ENCODE measurements at regions not wholly inside any gene's neighbourhood (a gene's known extent, or its start where the extent isn't known, plus 50 kb on each side); places are given as distances from the start of the nearest gene placed in this dataset.

DNA sequence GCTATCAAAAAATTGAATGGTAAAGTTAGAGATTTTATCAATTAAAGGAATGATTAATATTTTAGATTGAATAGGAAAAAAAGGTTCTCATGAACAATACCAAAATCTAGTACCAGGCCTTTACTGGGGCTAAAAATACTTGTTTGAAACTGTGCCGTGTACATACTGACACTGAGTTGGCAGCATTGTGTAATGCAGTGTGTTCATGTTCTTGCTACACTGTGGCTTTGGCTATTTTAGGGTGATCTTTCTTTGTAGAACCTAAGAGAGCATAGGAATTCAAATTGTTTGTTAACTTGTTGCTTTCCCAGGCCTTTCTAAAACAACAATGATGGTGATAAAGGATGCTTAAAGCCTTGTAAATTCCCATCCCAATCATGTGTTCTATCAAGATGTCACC, 80.9 kb downstream of the KIF4B start:
- Mint-ChIP-seq H3K4me1 (no peaks in the 10 kb centered on the region), H3K9me3 (no peaks in the 10 kb centered on the region), H3K36me3 (ENCODE audit: low read depth) (no peaks in the 10 kb centered on the region), H3K4me3 (no peak overlapping the region), H3K27ac (no peak overlapping the region), H3K27me3 (peaks cover 4% of the 10 kb centered on the region)
- intact Hi-C loops (cut with micrococcal nuclease): no loop called here
- DNase-seq: no peak

DNA sequence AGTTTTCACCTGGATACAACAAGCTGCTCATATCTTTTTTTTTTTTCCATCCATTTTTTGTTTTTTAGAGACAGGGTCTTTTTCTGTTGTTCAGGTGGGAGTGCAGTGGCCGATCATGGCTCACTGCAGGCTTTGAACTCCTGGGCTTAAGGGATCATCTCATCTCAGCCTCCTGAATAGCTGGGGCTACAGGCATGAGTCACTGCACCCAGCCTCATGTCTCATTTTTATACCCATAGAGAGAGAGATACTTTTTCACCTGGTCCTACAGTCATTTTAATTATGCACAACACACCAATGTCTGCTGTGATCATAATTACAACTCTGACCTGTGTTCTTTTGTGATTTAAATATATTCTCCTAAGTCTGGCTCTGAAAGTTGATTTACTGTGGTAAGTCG, 84.4 kb downstream of the KIF4B start:
- peaks cover 4% of the 10 kb centered on the region for H3K27me3 Mint-ChIP-seq
- intact Hi-C loops (cut with micrococcal nuclease): no loop called here
- H3K36me3 Mint-ChIP-seq (ENCODE audit: low read depth): no peaks in the 10 kb centered on the region
- DNase-seq: no peak
- H3K27ac Mint-ChIP-seq: no peak overlapping the region
- no peaks in the 10 kb centered on the region for H3K9me3 Mint-ChIP-seq
- H3K4me3 Mint-ChIP-seq: no peak overlapping the region
- no peaks in the 10 kb centered on the region for H3K4me1 Mint-ChIP-seq

DNA sequence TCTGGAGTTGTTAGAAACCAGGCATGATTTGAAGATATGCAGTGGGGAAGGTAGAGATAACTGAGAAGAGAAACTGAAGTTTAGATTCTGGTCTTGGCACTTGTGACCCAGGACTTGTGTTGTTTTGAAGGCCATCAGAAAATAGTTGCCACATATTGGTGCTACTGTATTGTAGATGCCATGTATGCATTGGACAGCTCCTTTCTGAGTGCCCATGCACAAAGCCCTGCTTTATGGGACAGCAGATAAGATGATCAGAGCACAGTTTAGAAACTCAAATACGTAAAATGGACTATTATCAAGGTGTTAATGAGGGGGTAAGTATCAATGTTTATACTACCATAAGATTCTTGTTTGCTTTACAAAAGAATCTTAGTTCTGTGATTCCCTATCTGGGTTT, 84.9 kb downstream of the KIF4B start:
- H3K27ac Mint-ChIP-seq: no peak overlapping the region
- peaks cover 4% of the 10 kb centered on the region for H3K27me3 Mint-ChIP-seq
- H3K4me1 Mint-ChIP-seq: no peaks in the 10 kb centered on the region
- no peak overlapping the region for H3K4me3 Mint-ChIP-seq
- no peaks in the 10 kb centered on the region for H3K36me3 Mint-ChIP-seq (ENCODE audit: low read depth)
- no peaks in the 10 kb centered on the region for H3K9me3 Mint-ChIP-seq
- intact Hi-C loops (cut with micrococcal nuclease): no loop called here
- DNase-seq: no peak

DNA sequence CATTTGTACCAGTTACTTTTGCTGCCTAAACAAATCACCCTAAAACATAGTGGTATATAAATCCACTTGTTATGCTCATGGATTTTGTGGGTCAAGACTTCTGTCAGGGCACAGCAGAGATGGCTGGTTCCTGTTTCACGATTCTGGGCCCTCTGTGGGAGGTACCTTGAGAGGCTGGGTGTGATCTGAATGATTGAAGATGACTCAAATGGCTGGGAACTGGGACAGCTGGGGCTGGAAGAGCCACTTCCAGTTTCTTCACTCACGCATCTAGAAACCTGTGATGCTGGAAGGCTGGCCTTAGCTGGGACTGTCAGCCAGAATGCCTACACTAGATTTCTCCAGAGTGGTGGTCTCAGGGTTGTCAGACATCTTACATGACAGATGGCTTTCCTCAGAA, 88.1 kb downstream of the KIF4B start:
- Mint-ChIP-seq H3K4me3 (no peak overlapping the region), H3K27me3 (peaks cover 2% of the 10 kb centered on the region), H3K4me1 (no peaks in the 10 kb centered on the region), H3K36me3 (ENCODE audit: low read depth) (no peaks in the 10 kb centered on the region), H3K27ac (no peak overlapping the region), H3K9me3 (no peaks in the 10 kb centered on the region)
- intact Hi-C loops (cut with micrococcal nuclease): no loop called here
- no peak for DNase-seq

DNA sequence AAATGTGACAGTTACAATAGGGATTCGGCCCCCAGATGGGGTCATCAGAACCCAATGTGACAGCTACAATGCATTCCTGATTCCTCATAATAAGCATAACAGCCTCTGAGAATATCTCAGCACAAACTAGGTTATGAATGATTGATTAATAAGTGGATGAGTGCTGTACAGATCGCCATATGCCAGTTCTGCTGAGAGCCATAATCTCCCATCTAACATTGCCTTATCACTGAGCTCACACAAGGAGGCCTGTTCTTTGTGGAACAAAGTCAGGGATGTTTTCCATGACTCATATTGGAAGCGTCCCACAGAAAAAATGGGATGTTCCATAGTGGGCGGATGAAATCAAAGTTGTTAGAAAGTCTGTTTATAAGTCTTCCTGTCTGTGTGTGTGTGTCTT, 89.6 kb downstream of the KIF4B start:
- DNase-seq: no peak
- no peaks in the 10 kb centered on the region for H3K9me3 Mint-ChIP-seq
- no peaks in the 10 kb centered on the region for H3K4me1 Mint-ChIP-seq
- H3K4me3 Mint-ChIP-seq: no peak overlapping the region
- H3K36me3 Mint-ChIP-seq (ENCODE audit: low read depth): no peaks in the 10 kb centered on the region
- peaks cover 2% of the 10 kb centered on the region for H3K27me3 Mint-ChIP-seq
- H3K27ac Mint-ChIP-seq: no peak overlapping the region
- intact Hi-C loops (cut with micrococcal nuclease): no loop called here

DNA sequence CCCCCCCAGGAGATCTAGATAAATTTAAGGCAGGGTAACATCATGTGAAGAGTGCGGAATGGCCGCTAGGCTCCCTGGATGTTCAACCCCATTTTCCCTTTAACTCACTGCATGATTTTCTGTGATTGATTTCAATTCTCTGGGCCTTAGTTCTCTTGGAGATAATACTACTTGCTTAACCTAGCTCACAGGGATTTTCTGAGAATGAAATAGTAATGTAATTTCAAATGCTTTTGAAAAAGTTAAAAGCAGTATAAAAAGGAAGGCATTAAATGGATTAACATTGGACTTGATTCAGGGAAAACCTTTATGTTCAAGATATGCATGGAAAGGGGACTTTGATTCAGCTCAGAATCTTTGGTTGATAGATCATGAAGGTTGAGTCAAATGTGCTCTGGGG, 90.9 kb downstream of the KIF4B start:
- no peaks in the 10 kb centered on the region for H3K27me3 Mint-ChIP-seq
- H3K4me3 Mint-ChIP-seq: no peak overlapping the region
- H3K27ac Mint-ChIP-seq: no peak overlapping the region
- no peak for DNase-seq
- H3K36me3 Mint-ChIP-seq (ENCODE audit: low read depth): no peaks in the 10 kb centered on the region
- intact Hi-C loops (cut with micrococcal nuclease): no loop called here
- H3K9me3 Mint-ChIP-seq: no peaks in the 10 kb centered on the region
- H3K4me1 Mint-ChIP-seq: no peaks in the 10 kb centered on the region

DNA sequence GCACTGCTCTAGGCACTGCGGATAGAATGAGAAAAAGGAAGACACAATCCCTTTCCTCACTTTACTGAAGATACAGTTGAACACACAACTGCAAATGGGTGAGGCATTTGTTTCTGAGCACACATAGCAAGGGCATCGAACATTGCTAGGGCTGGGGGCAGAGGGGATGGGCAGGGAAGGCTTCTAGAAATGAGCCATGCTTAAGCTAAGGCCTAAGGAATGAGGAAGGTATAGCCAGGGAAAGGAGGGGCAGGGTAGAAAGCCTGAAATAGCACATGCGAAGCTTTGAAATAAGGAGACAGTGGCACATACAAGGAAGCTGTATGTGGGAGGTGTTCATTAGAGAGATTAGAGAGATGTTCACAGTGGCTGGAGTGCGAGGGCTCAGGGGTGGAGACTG, 92.7 kb downstream of the KIF4B start:
- no peaks in the 10 kb centered on the region for H3K9me3 Mint-ChIP-seq
- H3K36me3 Mint-ChIP-seq (ENCODE audit: low read depth): no peaks in the 10 kb centered on the region
- intact Hi-C loops (cut with micrococcal nuclease): no loop called here
- no peaks in the 10 kb centered on the region for H3K4me1 Mint-ChIP-seq
- no peak overlapping the region for H3K4me3 Mint-ChIP-seq
- no peak overlapping the region for H3K27ac Mint-ChIP-seq
- DNase-seq: no peak
- no peaks in the 10 kb centered on the region for H3K27me3 Mint-ChIP-seq

DNA sequence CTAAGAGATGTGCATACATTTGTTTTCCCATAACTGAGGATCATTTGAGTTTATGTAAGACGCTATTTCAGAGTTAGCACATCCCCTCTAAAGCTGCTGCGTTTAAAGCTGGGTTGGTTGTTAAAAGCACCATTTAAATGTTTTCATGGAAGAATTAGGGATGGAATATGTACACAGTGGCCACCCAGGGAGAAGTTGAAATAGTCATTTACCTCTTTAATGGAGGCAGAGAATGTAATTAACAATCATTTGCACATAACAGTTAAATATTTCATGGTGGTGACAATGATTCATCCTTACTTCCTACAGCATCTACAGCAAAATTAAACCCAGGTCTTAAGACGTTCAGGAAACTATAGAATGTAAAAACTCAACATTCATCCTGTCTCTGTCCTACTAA, 100.3 kb downstream of the KIF4B start:
- Mint-ChIP-seq H3K4me3 (no peak overlapping the region), H3K9me3 (no peaks in the 10 kb centered on the region), H3K27me3 (no peaks in the 10 kb centered on the region), H3K4me1 (no peaks in the 10 kb centered on the region), H3K27ac (no peak overlapping the region), H3K36me3 (ENCODE audit: low read depth) (no peaks in the 10 kb centered on the region)
- intact Hi-C loops (cut with micrococcal nuclease): no loop called here
- DNase-seq: no peak

DNA sequence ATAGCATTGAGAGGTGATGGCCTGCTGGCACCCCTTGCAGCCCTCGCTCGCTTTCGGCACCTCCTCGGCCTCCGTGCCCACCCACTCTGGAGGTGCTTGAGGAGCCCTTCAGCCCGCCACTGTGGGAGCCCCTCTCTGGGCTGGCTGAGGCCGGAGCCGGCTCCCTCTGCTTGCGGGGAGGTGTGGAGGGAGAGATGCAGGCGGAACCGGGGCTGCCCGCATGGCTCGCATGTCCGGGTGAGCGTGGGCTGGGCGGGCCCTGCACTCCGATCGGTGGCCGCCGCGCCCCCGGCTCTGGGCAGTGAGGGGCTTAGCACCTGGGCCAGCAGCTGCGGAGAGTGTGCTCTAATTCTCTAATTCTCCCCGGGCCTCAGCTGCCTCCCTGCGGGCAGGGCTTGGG, 101.1 kb downstream of the KIF4B start:
- H3K27me3 Mint-ChIP-seq: no peaks in the 10 kb centered on the region
- no peak for DNase-seq
- H3K9me3 Mint-ChIP-seq: no peaks in the 10 kb centered on the region
- no peaks in the 10 kb centered on the region for H3K36me3 Mint-ChIP-seq (ENCODE audit: low read depth)
- H3K27ac Mint-ChIP-seq: no peak overlapping the region
- H3K4me1 Mint-ChIP-seq: no peaks in the 10 kb centered on the region
- intact Hi-C loops (cut with micrococcal nuclease): no loop called here
- no peak overlapping the region for H3K4me3 Mint-ChIP-seq

DNA sequence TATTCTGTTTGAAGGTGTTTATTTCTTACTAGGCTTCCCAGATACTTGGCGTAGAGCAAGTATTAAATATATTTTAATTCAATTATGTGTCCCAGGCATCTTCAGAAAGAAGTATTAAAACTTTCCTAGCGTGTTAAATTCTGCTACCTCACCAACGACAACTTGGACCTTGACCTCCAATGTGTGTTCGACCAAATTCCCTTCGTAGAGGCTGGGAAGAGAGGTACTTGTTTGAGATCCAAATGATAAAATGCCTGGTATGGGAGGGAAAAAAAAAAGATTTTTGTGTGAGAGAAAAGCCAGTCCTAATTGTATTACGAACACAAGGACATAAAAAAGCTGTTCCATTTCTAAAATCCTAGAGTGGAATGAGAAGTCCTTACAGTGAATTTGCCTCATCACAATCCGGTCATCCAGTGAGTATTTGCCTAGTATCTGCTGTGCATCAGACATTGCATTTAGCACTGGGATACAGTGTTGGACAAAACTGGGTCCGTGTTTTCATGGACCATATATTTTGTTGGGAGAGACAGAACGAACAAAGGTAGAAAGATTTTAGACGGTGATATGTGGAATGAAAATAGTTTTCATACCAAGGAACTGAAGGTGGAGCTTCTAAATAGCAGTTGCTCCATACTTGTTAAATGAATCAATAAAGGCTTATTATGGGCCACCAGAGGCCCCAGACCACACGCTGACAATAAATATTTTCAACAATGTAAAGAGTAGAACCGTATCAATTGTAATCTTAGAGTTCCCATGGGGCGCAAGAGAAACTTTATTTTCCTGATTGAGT, 103.1 kb downstream of the KIF4B start:
- Mint-ChIP-seq H3K36me3 (ENCODE audit: low read depth) (no peaks in the 10 kb centered on the region), H3K4me3 (no peak overlapping the region), H3K27me3 (no peaks in the 10 kb centered on the region), H3K27ac (no peak overlapping the region), H3K4me1 (no peaks in the 10 kb centered on the region), H3K9me3 (no peaks in the 10 kb centered on the region)
- intact Hi-C loops (cut with micrococcal nuclease): no loop called here
- DNase-seq: no peak

DNA sequence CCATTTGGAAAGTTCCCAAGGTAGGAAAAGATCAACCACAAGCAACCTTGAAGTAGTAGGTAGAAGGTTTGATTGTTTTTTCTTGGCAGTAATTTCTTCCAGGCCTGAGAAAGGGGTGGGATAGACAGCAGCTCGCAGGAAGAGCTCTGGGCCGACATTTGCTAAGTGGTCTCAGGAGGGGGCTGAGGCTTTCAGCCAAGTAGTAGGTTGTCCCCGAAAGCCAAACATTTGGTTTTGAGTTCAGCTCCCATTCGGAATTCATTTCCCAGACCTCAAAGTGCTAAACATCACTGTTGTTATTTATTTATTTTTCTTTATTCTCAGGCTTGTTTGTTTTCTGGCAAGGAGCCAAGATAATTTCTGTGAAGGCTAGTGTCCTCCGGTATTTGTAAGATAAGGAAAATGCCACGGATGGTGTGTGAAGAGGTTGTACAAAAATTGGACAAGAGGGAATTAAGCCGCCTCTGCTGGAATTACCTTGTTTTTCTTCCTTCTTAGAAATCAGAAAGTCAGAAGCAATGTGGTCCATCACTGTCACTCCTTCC, 112.1 kb downstream of the KIF4B start:
- Mint-ChIP-seq H3K4me3 (no peak overlapping the region), H3K4me1 (no peaks in the 10 kb centered on the region), H3K36me3 (ENCODE audit: low read depth) (no peaks in the 10 kb centered on the region), H3K27me3 (peaks cover 5% of the 10 kb centered on the region), H3K9me3 (no peaks in the 10 kb centered on the region), H3K27ac (no peak overlapping the region)
- intact Hi-C loops (cut with micrococcal nuclease): no loop called here
- DNase-seq: no peak

DNA sequence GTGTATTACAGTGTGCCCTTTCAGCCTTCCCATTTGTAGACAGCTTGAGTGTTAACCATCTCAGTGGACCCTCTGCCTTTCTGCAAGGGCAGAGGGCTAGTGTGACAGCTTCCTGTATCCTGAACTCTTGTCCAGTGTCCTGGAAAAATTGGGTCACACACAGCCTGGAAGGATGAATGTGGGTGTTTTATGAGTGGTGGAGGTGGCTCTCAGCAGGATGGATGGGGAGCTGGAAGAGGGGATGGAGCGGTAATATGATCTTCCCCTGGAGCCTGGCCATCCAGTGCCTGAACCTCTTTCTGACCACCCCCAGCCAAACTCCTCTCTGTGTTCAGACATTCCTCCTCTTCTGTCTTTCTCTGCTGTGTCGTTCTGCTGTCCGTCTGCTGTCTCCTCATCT, 113.0 kb downstream of the KIF4B start:
- intact Hi-C loops (cut with micrococcal nuclease): no loop called here
- DNase-seq: no peak
- H3K27ac Mint-ChIP-seq: no peak overlapping the region
- H3K27me3 Mint-ChIP-seq: peaks cover 5% of the 10 kb centered on the region
- no peaks in the 10 kb centered on the region for H3K36me3 Mint-ChIP-seq (ENCODE audit: low read depth)
- no peak overlapping the region for H3K4me3 Mint-ChIP-seq
- no peaks in the 10 kb centered on the region for H3K4me1 Mint-ChIP-seq
- no peaks in the 10 kb centered on the region for H3K9me3 Mint-ChIP-seq

DNA sequence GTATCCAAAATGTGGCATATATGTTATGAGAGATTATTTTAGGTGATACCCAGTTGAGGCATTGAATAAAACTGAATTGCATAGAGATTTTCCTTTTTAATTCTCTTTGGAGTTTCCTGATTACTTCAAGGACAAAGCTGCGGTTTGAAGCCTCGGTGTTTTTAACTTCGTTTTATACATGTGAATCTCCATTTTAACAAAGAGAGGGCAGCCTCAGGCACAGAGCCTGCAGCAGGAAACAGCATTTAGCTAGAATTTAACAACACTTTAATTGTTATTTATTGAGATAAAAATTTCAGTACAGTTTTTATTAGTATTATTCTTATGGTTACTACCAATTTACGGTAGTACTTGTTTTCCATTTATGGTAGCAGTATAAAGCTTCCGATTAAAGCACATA, 114.0 kb downstream of the KIF4B start:
- H3K27me3 Mint-ChIP-seq: peaks cover 7% of the 10 kb centered on the region
- intact Hi-C loops (cut with micrococcal nuclease): no loop called here
- no peaks in the 10 kb centered on the region for H3K9me3 Mint-ChIP-seq
- H3K4me3 Mint-ChIP-seq: no peak overlapping the region
- no peaks in the 10 kb centered on the region for H3K36me3 Mint-ChIP-seq (ENCODE audit: low read depth)
- no peak for DNase-seq
- H3K27ac Mint-ChIP-seq: no peak overlapping the region
- no peaks in the 10 kb centered on the region for H3K4me1 Mint-ChIP-seq

DNA sequence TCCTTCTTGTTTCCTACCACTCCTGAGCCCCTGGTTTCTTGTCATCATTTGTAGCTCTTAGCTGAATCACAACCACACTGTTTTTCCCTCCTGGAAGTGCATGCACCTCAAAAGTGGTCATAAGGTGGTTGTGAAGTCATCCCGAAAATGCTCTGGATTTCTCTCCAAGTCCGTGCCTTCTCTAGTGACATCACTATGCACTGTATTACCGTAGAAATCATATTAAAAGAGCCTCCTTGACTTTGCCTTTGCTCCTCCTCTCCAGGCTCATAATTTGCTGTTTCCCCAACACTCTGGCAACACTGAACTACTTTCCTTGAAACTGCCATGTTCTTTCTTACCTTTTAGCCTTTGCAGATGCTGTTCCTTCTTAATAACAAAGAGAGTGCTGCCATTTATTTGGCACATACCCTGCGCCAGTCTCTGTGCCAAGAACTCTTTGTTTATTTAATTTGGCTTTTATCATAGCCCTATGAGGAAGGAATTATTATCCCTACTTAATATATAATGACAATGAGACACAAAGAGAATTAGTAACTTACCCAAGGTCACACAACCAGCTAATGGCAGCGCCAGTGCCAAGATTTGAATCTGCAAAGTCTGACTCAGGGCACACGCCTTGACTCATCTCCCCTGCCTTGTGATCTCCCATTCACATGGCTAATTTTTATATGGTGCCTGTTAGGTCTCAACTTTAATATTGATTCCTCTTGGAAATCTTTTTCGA, 115.4 kb downstream of the KIF4B start:
- intact Hi-C loops (cut with micrococcal nuclease): no loop called here
- no peak for DNase-seq
- H3K4me3 Mint-ChIP-seq: no peak overlapping the region

More for the DNA sequence above, 115.4 kb downstream of the KIF4B start:
- Mint-ChIP-seq H3K27me3 (peaks cover 7% of the 10 kb centered on the region), H3K36me3 (ENCODE audit: low read depth) (no peaks in the 10 kb centered on the region), H3K9me3 (no peaks in the 10 kb centered on the region), H3K4me1 (no peaks in the 10 kb centered on the region), H3K27ac (no peak overlapping the region)
